ELR (cell line): ENCODE measurements at regions not wholly inside any gene's neighbourhood (a gene's known extent, or its start where the extent isn't known, plus 50 kb on each side); places are given as distances from the start of the nearest gene placed in this dataset.
"Not testable (repeated sequence)": the region's sequence is repeated elsewhere in the genome, so short reads cannot be mapped to it uniquely, and the experiment has no call there.

Experiments
- DNase-seq: peaks from one replicate; pipeline ENCODE4 v3.0.0-alpha.2; 2015; ENCODE audit warnings: low read depth

GRCh38 chr17:77526259-77526711 is 385.5 kb downstream of the SEC14L1 start:
- no peak for DNase-seq

- no peak for DNase-seq
Measured at GRCh38 chr17:77526728-77527350, 386.1 kb downstream of the SEC14L1 start.

GRCh38 chr17:77527409-77527808 is 386.6 kb downstream of the SEC14L1 start:
- no peak for DNase-seq

- DNase-seq: no peak
Measured at GRCh38 chr17:77527836-77528505, 387.2 kb downstream of the SEC14L1 start.

- DNase-seq: no peak
Measured at GRCh38 chr17:77528516-77529327, 388.0 kb downstream of the SEC14L1 start.

- no peak for DNase-seq
Measured at GRCh38 chr17:77529328-77529650, 388.5 kb downstream of the SEC14L1 start.

- no peak for DNase-seq
Measured at GRCh38 chr17:77530591-77530990, 389.8 kb downstream of the SEC14L1 start.

GRCh38 chr17:77531002-77531401 is 390.2 kb downstream of the SEC14L1 start:
- no peak for DNase-seq

GRCh38 chr17:77531641-77532040 is 390.9 kb downstream of the SEC14L1 start:
- no peak for DNase-seq

- not testable (repeated sequence) for DNase-seq
Measured at GRCh38 chr17:77533697-77534096, 392.9 kb downstream of the SEC14L1 start.

- DNase-seq: no peak
Measured at GRCh38 chr17:77534137-77534536, 393.4 kb downstream of the SEC14L1 start.

- no peak for DNase-seq
Measured at GRCh38 chr17:77535435-77535834, 394.7 kb downstream of the SEC14L1 start.

- no peak for DNase-seq
Measured at GRCh38 chr17:77535892-77536291, 395.1 kb downstream of the SEC14L1 start.

- DNase-seq: no peak
Measured at GRCh38 chr17:77537566-77537965, 396.8 kb downstream of the SEC14L1 start.

- no peak for DNase-seq
Measured at GRCh38 chr17:77540531-77540930, 399.8 kb downstream of the SEC14L1 start.

GRCh38 chr17:77540975-77541374 is 400.2 kb downstream of the SEC14L1 start:
- no peak for DNase-seq

GRCh38 chr17:77542011-77542410 is 401.2 kb downstream of the SEC14L1 start:
- no peak for DNase-seq

- DNase-seq: peak; percentile 85
Measured at GRCh38 chr17:77542551-77543490, 402.1 kb downstream of the SEC14L1 start.

- DNase-seq: no peak
Measured at GRCh38 chr17:77543801-77544200, 403.0 kb downstream of the SEC14L1 start.

GRCh38 chr17:77544347-77545110 is 403.8 kb downstream of the SEC14L1 start:
- no peak for DNase-seq

GRCh38 chr17:77546772-77547241 is 406.0 kb downstream of the SEC14L1 start:
- DNase-seq: no peak
